H1 (cell line): ENCODE measurements at regions not wholly inside any gene's neighbourhood (a gene's known extent, or its start where the extent isn't known, plus 50 kb on each side); places are given as distances from the start of the nearest gene placed in this dataset.

Source experiments
- CTCF ChIA-PET: fragments of 300-600 bp; sonication (Branson Sonifier 250); formaldehyde crosslinking; loops from one replicate; lab custom pipeline; 2021; ENCODE audit not compliant: partially characterized antibody; lab: Charles Lee
- POLR2A ChIA-PET: fragments of 300-600 bp; sonication (Branson Sonifier 250); formaldehyde crosslinking; loops from one replicate; lab custom pipeline; 2021; ENCODE audit warnings: inconsistent platforms; ENCODE audit not compliant: partially characterized antibody; lab: Charles Lee
- DNase-seq, 2 experiments: peaks; one replicate each; pipeline versions ENCODE4 v3.0.0 to v3.0.0-alpha.2; 2010 to 2022; ENCODE audit warnings: low spot score in 2 of 2, low read depth in 1 of 2, mixed read lengths in 1 of 2
- FAIRE-seq: peaks from 2 replicates; lab custom pipeline; 2011; peaks lifted over from hg19 to GRCh38; lab: Jason Lieb, UNC
- H2AFZ ChIP-seq: 2 replicates; pipeline ENCODE4 v1.8.1; 2012; ENCODE audit warnings: low read length, inconsistent platforms
- H2AK5ac ChIP-seq: 2 replicates; pipeline ENCODE4 v1.6.1; 2013; ENCODE audit warnings: low read depth, low read length
- H2BK120ac ChIP-seq: replicated peaks from 2 replicates; pipeline ENCODE3; 2013; ENCODE audit warnings: low read depth, low read length, inconsistent platforms
- H2BK12ac ChIP-seq: 2 replicates; pipeline ENCODE4 v1.6.1; 2013; ENCODE audit warnings: low read depth, low read length
- H2BK15ac ChIP-seq: 2 replicates; pipeline ENCODE4 v1.6.1; 2013; ENCODE audit warnings: low read length
- H2BK20ac ChIP-seq: 2 replicates; pipeline ENCODE4 v1.6.1; 2013; ENCODE audit warnings: low read length
- H2BK5ac ChIP-seq: 2 replicates; pipeline ENCODE4 v1.6.1; 2013; ENCODE audit warnings: low read depth, low read length
- H3K14ac ChIP-seq: 2 replicates; pipeline ENCODE4 v1.6.1; 2013; ENCODE audit warnings: inconsistent platforms; ENCODE audit not compliant: insufficient read length
- H3K18ac ChIP-seq: 2 replicates; pipeline ENCODE4 v1.6.1; 2013; ENCODE audit warnings: low read length; ENCODE audit errors: extremely low read depth
- H3K23ac ChIP-seq: 2 replicates; pipeline ENCODE4 v1.6.1; 2013; ENCODE audit warnings: inconsistent platforms; ENCODE audit not compliant: insufficient read length
- H3K23me2 ChIP-seq: 2 replicates; pipeline ENCODE4 v1.6.1; 2013; ENCODE audit warnings: low read depth, low read length
- H3K27ac ChIP-seq: 2 replicates; pipeline ENCODE4 v1.6.1; 2011; ENCODE audit warnings: low read depth, low read length, inconsistent platforms
- H3K27me3 ChIP-seq, 4 experiments: replicated peaks in 1 of 4; 1 replicate in 1 of 4; 2 replicates in 3 of 4; pipeline versions ENCODE4 v1.6.1 to v1.8.1; 2011 to 2013; ENCODE audit warnings: low read length in 3 of 4, mild to moderate bottlenecking in 3 of 4, inconsistent platforms in 2 of 4, mixed read lengths in 2 of 4, moderate library complexity in 1 of 4; ENCODE audit not compliant: control insufficient read depth in 3 of 4, insufficient read depth in 3 of 4; ENCODE audit errors: extremely low read depth in 1 of 4
- H3K36me3 ChIP-seq, 4 experiments: 2 replicates each; pipeline versions ENCODE4 v1.6.1 to v1.8.1; 2011 to 2013; ENCODE audit warnings: mild to moderate bottlenecking in 4 of 4, low read length in 3 of 4, moderate library complexity in 2 of 4, control low read depth in 1 of 4, inconsistent platforms in 1 of 4; ENCODE audit not compliant: insufficient read depth in 4 of 4, control insufficient read depth in 2 of 4
- H3K4ac ChIP-seq: replicated peaks from 2 replicates; pipeline ENCODE3; 2013; ENCODE audit warnings: low read length, low read depth, mixed read lengths, inconsistent platforms; ENCODE audit not compliant: insufficient read length
- H3K4me1 ChIP-seq, 4 experiments: replicated peaks in 1 of 4; 1 replicate in 1 of 4; 2 replicates in 3 of 4; pipeline versions ENCODE4 v1.6.1 to v1.8.1; 2011 to 2013; ENCODE audit warnings: low read length in 3 of 4, inconsistent platforms in 2 of 4, mixed read lengths in 1 of 4; ENCODE audit not compliant: insufficient read depth in 4 of 4, control insufficient read depth in 3 of 4
- H3K4me2 ChIP-seq, 2 experiments: 2 replicates each; pipeline versions ENCODE4 v1.6.1 to v1.8.1; 2011 to 2013; ENCODE audit warnings: low read depth in 2 of 2, low read length in 2 of 2, control low read depth in 1 of 2, inconsistent platforms in 1 of 2, mild to moderate bottlenecking in 1 of 2; ENCODE audit not compliant: insufficient read depth in 1 of 2
- H3K4me3 ChIP-seq, 4 experiments: fragments of 200-600, 300-600 bp in 1 of 4; sonication (generic), shearing (Covaris generic), sonication (Bioruptor Twin) in 1 of 4; 2 replicates each; pipeline versions ENCODE4 v1.5.1 to v1.8.1; 2011 to 2016; ENCODE audit warnings: low read length in 4 of 4, low read depth in 3 of 4, control low read depth in 2 of 4, inconsistent platforms in 2 of 4, mild to moderate bottlenecking in 2 of 4, mixed read lengths in 1 of 4, moderate library complexity in 1 of 4; ENCODE audit not compliant: insufficient read depth in 2 of 4; ENCODE audit errors: extremely low read depth in 1 of 4
- H3K56ac ChIP-seq: replicated peaks from 2 replicates; pipeline ENCODE3; 2013; ENCODE audit warnings: low read depth, mild to moderate bottlenecking, mixed read lengths, low read length, inconsistent platforms; ENCODE audit not compliant: insufficient read length
- H3K79me1 ChIP-seq: 2 replicates; pipeline ENCODE4 v1.6.1; 2013; ENCODE audit warnings: low read depth, low read length, control low read depth
- H3K79me2 ChIP-seq, 2 experiments: 2 replicates each; pipeline versions ENCODE4 v1.6.1 to v1.8.1; 2012 to 2013; ENCODE audit warnings: low read length in 2 of 2, mild to moderate bottlenecking in 2 of 2, inconsistent platforms in 1 of 2; ENCODE audit not compliant: insufficient read depth in 2 of 2, control insufficient read depth in 1 of 2
- H3K9ac ChIP-seq, 4 experiments: replicated peaks in 1 of 4; 1 replicate in 1 of 4; 2 replicates in 3 of 4; pipeline versions ENCODE4 v1.6.1 to v1.8.1; 2011 to 2013; ENCODE audit warnings: low read depth in 3 of 4, low read length in 3 of 4, control low read depth in 2 of 4, mild to moderate bottlenecking in 2 of 4, moderate library complexity in 2 of 4, inconsistent platforms in 1 of 4; ENCODE audit errors: extremely low read depth in 1 of 4
- H3K9me3 ChIP-seq, 2 experiments: 2 replicates each; pipeline versions ENCODE4 v1.6.1 to v1.8.1; 2012 to 2013; ENCODE audit warnings: mild to moderate bottlenecking in 2 of 2, moderate library complexity in 2 of 2, control low read depth in 1 of 2, inconsistent platforms in 1 of 2, low read depth in 1 of 2, low read length in 1 of 2, mixed read lengths in 1 of 2; ENCODE audit not compliant: insufficient read depth in 2 of 2
- H4K20me1 ChIP-seq, 2 experiments: replicated peaks in 1 of 2; 2 replicates each; pipeline versions ENCODE3 to v1.8.1; 2011 to 2013; ENCODE audit warnings: inconsistent platforms in 2 of 2, low read length in 2 of 2, mild to moderate bottlenecking in 1 of 2; ENCODE audit not compliant: insufficient read depth in 2 of 2, control insufficient read depth in 1 of 2
- H4K5ac ChIP-seq: 2 replicates; pipeline ENCODE4 v1.6.1; 2013; ENCODE audit warnings: low read length, low read depth, mixed read lengths, inconsistent platforms; ENCODE audit not compliant: insufficient read length
- H4K8ac ChIP-seq: 2 replicates; pipeline ENCODE4 v1.8.0; 2013; ENCODE audit warnings: mild to moderate bottlenecking, moderate library complexity, low read length, inconsistent platforms; ENCODE audit not compliant: insufficient read depth; ENCODE audit errors: extremely low read depth
- H4K91ac ChIP-seq: replicated peaks from 2 replicates; pipeline ENCODE3; 2013; ENCODE audit warnings: low read length, mixed read lengths, inconsistent platforms; ENCODE audit not compliant: insufficient read length
- FOSL1 ChIP-seq: IDR thresholded peaks from 2 replicates; pipeline ENCODE4 v1.6.1; 2011; ENCODE audit warnings: mild to moderate bottlenecking, low read depth, low read length, moderate library complexity; ENCODE audit not compliant: insufficient read depth
- MAFK ChIP-seq: IDR thresholded peaks from 2 replicates; pipeline ENCODE4 v1.6.1; 2012; ENCODE audit warnings: low read depth, mild to moderate bottlenecking, improper control_type of control experiment, low read length
- WGBS, 2 experiments: shearing (Covaris generic) in 1 of 2; methylation state at CpG; one replicate each; pipeline versions ENCODE4 v1.1.6 to v1.1.7; 2013 to 2015; ENCODE audit warnings: low lambda C conversion rate in 2 of 2, mixed read lengths in 2 of 2, inconsistent platforms in 1 of 2, low coverage in 1 of 2, missing lambda C conversion rate in 1 of 2; ENCODE audit not compliant: insufficient replicate concordance in 2 of 2, insufficient coverage in 1 of 2, insufficient read length in 1 of 2; ENCODE audit errors: extremely low coverage in 1 of 2, missing lambda C conversion rate in 1 of 2; 5-methylcytosine and 5-hydroxymethylcytosine counted together

- Histone ChIP-seq H3K36me3 (no peaks in the 10 kb centered on the region), H3K23me2 (no peaks in the 10 kb centered on the region), H2BK15ac (no peak overlapping the region), H3K4me1 (peaks cover 0 to 7% (median 6%) of the 10 kb centered on the region in 4 experiments; a peak in 4 of 7 replicates), H4K20me1 (no peaks in the 10 kb centered on the region), H4K5ac (no peak overlapping the region), H3K27me3 (no peaks in the 10 kb centered on the region), H3K9me3 (no peaks in the 10 kb centered on the region), H3K79me2 (no peaks in the 10 kb centered on the region), H2BK20ac (no peak overlapping the region), H4K91ac (peak overlapping the region; percentile 26), H2AK5ac (no peak overlapping the region), H3K14ac (no peak overlapping the region), H3K56ac (no peak overlapping the region), H2BK12ac (0 out of 2 replicates have a peak overlapping the region, but pooled peaks have one; percentile 20), H4K8ac (no peak overlapping the region), H2BK120ac (no peak overlapping the region), H3K9ac (no peak overlapping the region), H2AFZ (no peak overlapping the region), H3K18ac (no peak overlapping the region), H3K79me1 (no peaks in the 10 kb centered on the region; the same call in 1 of the 2 replicates), H3K4me2 (no peak overlapping the region), H3K23ac (no peak overlapping the region), H2BK5ac (no peak overlapping the region; the same call in 1 of the 2 replicates), H3K4me3 (no peak overlapping the region), H3K27ac (no peak overlapping the region), H3K4ac (no peak overlapping the region)
- ChIA-PET POLR2A (interaction anchor here (1.1 kb wide), 1 partner anchor 9 kb away, joined by 3 read pairs; no protein-coding TSS in a partner anchor), CTCF (interaction anchor here (0.9 to 1.6 kb wide), 3 partner anchors 13 to 295 kb away, joined by 3 to 6 read pairs (median 3); no protein-coding TSS in a partner anchor)
- 86% methylated on average over 16 of the region's 16 CpGs; no CpG with 5 or more reads in 1 of the 2 experiments for WGBS, 2 experiments
- no peak for TF ChIP-seq FOSL1
- peak; percentile 62; the same call in 1 of the 2 replicates for TF ChIP-seq MAFK
- DNase-seq, result no peak
- FAIRE-seq, result no peak
Observed at GRCh38 chr10:78757344-78757925, 311.3 kb upstream of the ZMIZ1 start.
